HEK293T (cell line): ENCODE measurements at regions not wholly inside any gene's neighbourhood (a gene's known extent, or its start where the extent isn't known, plus 50 kb on each side); places are given as distances from the start of the nearest gene placed in this dataset.

Source experiments
- BHLHE40 ChIP-seq: fragments of 450-650 bp; IDR thresholded peaks from 2 replicates; pipeline ENCODE4 v1.6.1; 2016; ENCODE audit warnings: mild to moderate bottlenecking, moderate library complexity, borderline replicate concordance
- ELF4 ChIP-seq: fragments of 450-650 bp; IDR thresholded peaks from 2 replicates; pipeline ENCODE4 v1.6.1; 2017; ENCODE audit warnings: antibody characterized with exemption
- FOXM1 ChIP-seq: fragments of 450-650 bp; IDR thresholded peaks from 2 replicates; pipeline ENCODE4 v1.6.1; 2017; ENCODE audit warnings: mild to moderate bottlenecking, borderline replicate concordance
- HDGF ChIP-seq: fragments of 450-650 bp; IDR thresholded peaks from 2 replicates; pipeline ENCODE4 v1.6.1; 2017; ENCODE audit warnings: antibody characterized with exemption, borderline replicate concordance
- L3MBTL2 ChIP-seq: fragments of 450-650 bp; conservative IDR thresholded peaks from 2 replicates; pipeline ENCODE4 v1.6.1; 2016; ENCODE audit warnings: mild to moderate bottlenecking
- NFRKB ChIP-seq: fragments of 450-650 bp; IDR thresholded peaks from 2 replicates; pipeline ENCODE4 v1.6.1; 2016; ENCODE audit warnings: mild to moderate bottlenecking, moderate library complexity
- PKNOX1 ChIP-seq: fragments of 450-650 bp; IDR thresholded peaks from 2 replicates; pipeline ENCODE4 v1.6.1; 2016
- SP1 ChIP-seq: fragments of 450-650 bp; IDR thresholded peaks from 2 replicates; pipeline ENCODE4 v1.6.1; 2017
- SUZ12 ChIP-seq: fragments of 450-650 bp; IDR thresholded peaks from 2 replicates; pipeline ENCODE4 v1.6.1; 2016; ENCODE audit warnings: mild to moderate bottlenecking
- TARDBP ChIP-seq: fragments of 450-650 bp; IDR thresholded peaks from 2 replicates; pipeline ENCODE4 v1.6.1; 2016
- ZNF384 ChIP-seq: fragments of 450-650 bp; IDR thresholded peaks from 2 replicates; pipeline ENCODE4 v1.6.1; 2016

- TF ChIP-seq SUZ12 (no peak), BHLHE40 (no peak), ZNF384 (no peak), ELF4 (no peak), PKNOX1 (no peak), L3MBTL2 (no peak), SP1 (no peak), FOXM1 (no peak), NFRKB (no peak), HDGF (no peak), TARDBP (no peak)
These were observed 136.6 kb downstream of the PIK3R1 start for GRCh38 chr5:68352166-68352565.
